Neural progenitor cell (in vitro differentiated cells): ENCODE measurements at regions not wholly inside any gene's neighbourhood (a gene's known extent, or its start where the extent isn't known, plus 50 kb on each side); places are given as distances from the start of the nearest gene placed in this dataset.

Experiments used
- EZH2 ChIP-seq: fragments of 200-600 bp; sonication (generic); IDR thresholded peaks from 2 replicates; pipeline ENCODE4 v1.6.1; 2017; ENCODE audit warnings: antibody characterized with exemption, mild to moderate bottlenecking, moderate library complexity
- EZH2phosphoT487 ChIP-seq: fragments of 200-600 bp; sonication (generic); IDR thresholded peaks from 2 replicates; pipeline ENCODE4 v1.6.1; 2017; ENCODE audit warnings: antibody characterized with exemption
- TF ChIP-seq, protein P1 (sequence below): fragments of 200-600 bp; sonication (generic); IDR thresholded peaks from 2 replicates; pipeline ENCODE4 v1.5.1; 2017; ENCODE audit warnings: antibody characterized with exemption, mild to moderate bottlenecking

GRCh38 chr20:7275645-7276237 is 508.3 kb downstream of the BMP2 start:
- TF ChIP-seq, protein P1, sequence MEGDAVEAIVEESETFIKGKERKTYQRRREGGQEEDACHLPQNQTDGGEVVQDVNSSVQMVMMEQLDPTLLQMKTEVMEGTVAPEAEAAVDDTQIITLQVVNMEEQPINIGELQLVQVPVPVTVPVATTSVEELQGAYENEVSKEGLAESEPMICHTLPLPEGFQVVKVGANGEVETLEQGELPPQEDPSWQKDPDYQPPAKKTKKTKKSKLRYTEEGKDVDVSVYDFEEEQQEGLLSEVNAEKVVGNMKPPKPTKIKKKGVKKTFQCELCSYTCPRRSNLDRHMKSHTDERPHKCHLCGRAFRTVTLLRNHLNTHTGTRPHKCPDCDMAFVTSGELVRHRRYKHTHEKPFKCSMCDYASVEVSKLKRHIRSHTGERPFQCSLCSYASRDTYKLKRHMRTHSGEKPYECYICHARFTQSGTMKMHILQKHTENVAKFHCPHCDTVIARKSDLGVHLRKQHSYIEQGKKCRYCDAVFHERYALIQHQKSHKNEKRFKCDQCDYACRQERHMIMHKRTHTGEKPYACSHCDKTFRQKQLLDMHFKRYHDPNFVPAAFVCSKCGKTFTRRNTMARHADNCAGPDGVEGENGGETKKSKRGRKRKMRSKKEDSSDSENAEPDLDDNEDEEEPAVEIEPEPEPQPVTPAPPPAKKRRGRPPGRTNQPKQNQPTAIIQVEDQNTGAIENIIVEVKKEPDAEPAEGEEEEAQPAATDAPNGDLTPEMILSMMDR: no peak
- TF ChIP-seq EZH2phosphoT487 (no peak), EZH2 (no peak)
